Lower leg skin (tissue), 3 donors: ENCODE measurements at regions not wholly inside any gene's neighbourhood (a gene's known extent, or its start where the extent isn't known, plus 50 kb on each side); places are given as distances from the start of the nearest gene placed in this dataset.
"Not testable (repeated sequence)": the region's sequence is repeated elsewhere in the genome, so short reads cannot be mapped to it uniquely, and the experiment has no call there.

Source experiments
- POLR2A ChIP-seq, 2 donors: fragments of 450-650 bp; IDR thresholded peaks; one replicate each; pipeline ENCODE4 v1.6.1; 2016 to 2017; ENCODE audit warnings: antibody characterized with exemption in 2 of 2, mild to moderate bottlenecking in 1 of 2, moderate library complexity in 1 of 2
- TF ChIP-seq, protein P1 (sequence below), 3 donors: fragments of 450-650 bp; IDR thresholded peaks; one replicate each; pipeline ENCODE4 v1.5.1; 2016; ENCODE audit warnings: antibody characterized with exemption in 3 of 3, mild to moderate bottlenecking in 3 of 3, moderate library complexity in 2 of 3

DNA sequence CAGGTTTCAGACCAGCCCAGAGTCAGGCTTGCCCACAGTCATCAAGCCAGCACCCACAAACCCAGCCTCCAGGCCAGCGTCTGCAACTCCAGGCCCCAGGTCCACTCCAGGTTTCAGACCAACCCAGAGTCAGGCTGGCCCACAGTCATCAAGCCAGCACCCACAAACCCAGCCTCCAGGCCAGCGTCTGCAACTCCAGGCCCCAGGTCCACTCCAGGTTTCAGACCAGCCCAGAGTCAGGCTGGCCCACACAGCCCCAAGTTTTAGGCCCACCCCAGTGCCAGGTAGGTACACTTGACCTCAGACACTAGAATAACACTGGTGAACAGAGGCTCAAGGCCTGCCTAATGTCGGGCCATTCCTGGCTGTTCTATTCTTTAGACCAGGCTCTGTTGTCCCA lies 1877.0 kb downstream of the PCDH9 start:
- TF ChIP-seq, protein P1, sequence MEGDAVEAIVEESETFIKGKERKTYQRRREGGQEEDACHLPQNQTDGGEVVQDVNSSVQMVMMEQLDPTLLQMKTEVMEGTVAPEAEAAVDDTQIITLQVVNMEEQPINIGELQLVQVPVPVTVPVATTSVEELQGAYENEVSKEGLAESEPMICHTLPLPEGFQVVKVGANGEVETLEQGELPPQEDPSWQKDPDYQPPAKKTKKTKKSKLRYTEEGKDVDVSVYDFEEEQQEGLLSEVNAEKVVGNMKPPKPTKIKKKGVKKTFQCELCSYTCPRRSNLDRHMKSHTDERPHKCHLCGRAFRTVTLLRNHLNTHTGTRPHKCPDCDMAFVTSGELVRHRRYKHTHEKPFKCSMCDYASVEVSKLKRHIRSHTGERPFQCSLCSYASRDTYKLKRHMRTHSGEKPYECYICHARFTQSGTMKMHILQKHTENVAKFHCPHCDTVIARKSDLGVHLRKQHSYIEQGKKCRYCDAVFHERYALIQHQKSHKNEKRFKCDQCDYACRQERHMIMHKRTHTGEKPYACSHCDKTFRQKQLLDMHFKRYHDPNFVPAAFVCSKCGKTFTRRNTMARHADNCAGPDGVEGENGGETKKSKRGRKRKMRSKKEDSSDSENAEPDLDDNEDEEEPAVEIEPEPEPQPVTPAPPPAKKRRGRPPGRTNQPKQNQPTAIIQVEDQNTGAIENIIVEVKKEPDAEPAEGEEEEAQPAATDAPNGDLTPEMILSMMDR (IDR thresholded peaks at IDR 0.05), result not testable (repeated sequence)
- not testable (repeated sequence) for TF ChIP-seq POLR2A (IDR thresholded peaks at IDR 0.05)
